Chondrocyte (in vitro differentiated cells): ENCODE measurements at regions not wholly inside any gene's neighbourhood (a gene's known extent, or its start where the extent isn't known, plus 50 kb on each side); places are given as distances from the start of the nearest gene placed in this dataset.

Experiments used
- DNase-seq: peaks from one replicate; pipeline ENCODE4 v3.0.0; 2021; ENCODE audit warnings: mixed read lengths, low spot score
- H3K27ac Mint-ChIP-seq: one replicate; pipeline ENCODE4 v1.8.0; 2021; ENCODE audit warnings: mild to moderate bottlenecking, moderate library complexity, mixed read lengths; ENCODE audit not compliant: unreplicated experiment
- H3K27me3 Mint-ChIP-seq: 2 replicates; pipeline ENCODE4 v1.8.0; 2021; ENCODE audit warnings: low read depth, mixed read lengths
- H3K36me3 Mint-ChIP-seq: 2 replicates; pipeline ENCODE4 v1.8.0; 2021; ENCODE audit warnings: low read depth, mixed read lengths
- H3K4me1 Mint-ChIP-seq: 2 replicates; pipeline ENCODE4 v1.8.0; 2021; ENCODE audit warnings: low read depth, mild to moderate bottlenecking, mixed read lengths
- H3K4me3 Mint-ChIP-seq: one replicate; pipeline ENCODE4 v1.8.0; 2021; ENCODE audit warnings: mild to moderate bottlenecking, moderate library complexity, mixed read lengths; ENCODE audit not compliant: unreplicated experiment
- H3K9me3 Mint-ChIP-seq: 2 replicates; pipeline ENCODE4 v1.8.0; 2021; ENCODE audit warnings: low read depth, mixed read lengths
- CTCF ChIP-seq: fragments of 200-600 bp; sonication (generic); IDR thresholded peaks from 2 replicates; pipeline ENCODE4 v1.5.0; 2021; ENCODE audit warnings: antibody characterized with exemption, mild to moderate bottlenecking, moderate library complexity

GRCh38 chr9:90432951-90433350, 209.7 kb downstream of the DIRAS2 start:
- peak overlapping the region; percentile 98 for H3K27ac Mint-ChIP-seq
- no peaks in the 10 kb centered on the region for H3K27me3 Mint-ChIP-seq
- peak overlapping the region; percentile 78 for H3K4me3 Mint-ChIP-seq
- DNase-seq = no peak
- H3K9me3 Mint-ChIP-seq = no peaks in the 10 kb centered on the region
- no peaks in the 10 kb centered on the region for H3K36me3 Mint-ChIP-seq
- peaks cover 49% of the 10 kb centered on the region for H3K4me1 Mint-ChIP-seq
- no peak for TF ChIP-seq CTCF

GRCh38 chr9:90433398-90433941, 209.2 kb downstream of the DIRAS2 start:
- Mint-ChIP-seq H3K4me3 (peak overlapping the region; percentile 78), H3K9me3 (no peaks in the 10 kb centered on the region), H3K27me3 (no peaks in the 10 kb centered on the region), H3K4me1 (peaks cover 49% of the 10 kb centered on the region), H3K36me3 (no peaks in the 10 kb centered on the region), H3K27ac (peak overlapping the region; percentile 98)
- TF ChIP-seq CTCF = peak; percentile 7
- DNase-seq = no peak

GRCh38 chr9:90441814-90442213, 200.8 kb downstream of the DIRAS2 start:
- Mint-ChIP-seq H3K4me1 (peaks cover 16% of the 10 kb centered on the region), H3K27ac (peak overlapping the region; percentile 57), H3K4me3 (no peak overlapping the region), H3K36me3 (peaks cover 5% of the 10 kb centered on the region), H3K27me3 (no peaks in the 10 kb centered on the region), H3K9me3 (peaks cover 13% of the 10 kb centered on the region)
- TF ChIP-seq CTCF = no peak
- DNase-seq = no peak

GRCh38 chr9:90442723-90443122, 199.9 kb downstream of the DIRAS2 start:
- TF ChIP-seq CTCF = no peak
- no peak overlapping the region for H3K4me3 Mint-ChIP-seq
- H3K27me3 Mint-ChIP-seq = no peaks in the 10 kb centered on the region
- H3K4me1 Mint-ChIP-seq = peaks cover 16% of the 10 kb centered on the region
- no peak for DNase-seq
- peaks cover 13% of the 10 kb centered on the region for H3K9me3 Mint-ChIP-seq
- peaks cover 5% of the 10 kb centered on the region for H3K36me3 Mint-ChIP-seq
- peak overlapping the region; percentile 34 for H3K27ac Mint-ChIP-seq

GRCh38 chr9:90444609-90445204, 197.9 kb downstream of the DIRAS2 start:
- no peaks in the 10 kb centered on the region for H3K27me3 Mint-ChIP-seq
- peaks cover 26% of the 10 kb centered on the region for H3K4me1 Mint-ChIP-seq
- peaks cover 1% of the 10 kb centered on the region for H3K36me3 Mint-ChIP-seq
- H3K9me3 Mint-ChIP-seq = peaks cover 3% of the 10 kb centered on the region
- DNase-seq = no peak
- H3K4me3 Mint-ChIP-seq = no peak overlapping the region
- H3K27ac Mint-ChIP-seq = no peak overlapping the region
- TF ChIP-seq CTCF = no peak
